PC-9 (cell line): ENCODE measurements at regions not wholly inside any gene's neighbourhood (a gene's known extent, or its start where the extent isn't known, plus 50 kb on each side); places are given as distances from the start of the nearest gene placed in this dataset.

ENCODE experiments used
- BruUV-seq: library from RNA; stranded (reverse); fragments of 400-500 nt; replicated peaks from 2 replicates; lab custom pipeline; 2021; lab: Mats Ljungman, UMichigan
- CTCF ChIA-PET: fragments of 300-600 bp; sonication (Branson Sonifier 250); formaldehyde crosslinking; loops from one replicate; lab custom pipeline; 2022; ENCODE audit warnings: antibody characterized with exemption; lab: Charles Lee
- POLR2A ChIA-PET: fragments of 300-600 bp; sonication (Branson Sonifier 250); formaldehyde crosslinking; loops from one replicate; lab custom pipeline; 2022; ENCODE audit warnings: antibody characterized with exemption; ENCODE audit not compliant: unreplicated experiment; lab: Charles Lee
- DNase-seq, 2 experiments: peaks; one replicate each; pipeline versions ENCODE4 v3.0.0 to v3.0.0-alpha.2; 2015 to 2022; ENCODE audit warnings: mixed read lengths in 1 of 2
- H2AFZ ChIP-seq: fragments of 200-600 bp; sonication (generic); 2 replicates; pipeline ENCODE4 v1.8.1; 2017; ENCODE audit warnings: antibody characterized with exemption
- H3F3A ChIP-seq: fragments of 200-600 bp; sonication (generic); 2 replicates; pipeline ENCODE4 v1.8.1; 2017; ENCODE audit warnings: antibody characterized with exemption, mild to moderate bottlenecking, low read depth; ENCODE audit not compliant: insufficient read depth
- H3K27ac ChIP-seq: fragments of 200-600 bp; sonication (generic); 2 replicates; pipeline ENCODE4 v1.6.1; 2016; ENCODE audit warnings: mixed run types
- H3K27me3 ChIP-seq: fragments of 200-600 bp; sonication (generic); 2 replicates; pipeline ENCODE4 v1.6.1; 2016; ENCODE audit warnings: low read depth, mixed run types; ENCODE audit not compliant: insufficient read depth
- H3K36me3 ChIP-seq: fragments of 200-600 bp; sonication (generic); 2 replicates; pipeline ENCODE4 v1.6.1; 2016; ENCODE audit warnings: low read depth, mixed run types
- H3K4me1 ChIP-seq: fragments of 200-600 bp; sonication (generic); replicated peaks from 2 replicates; pipeline ENCODE4 v1.6.1; 2016; ENCODE audit warnings: mixed run types; ENCODE audit not compliant: insufficient read depth
- H3K4me2 ChIP-seq: fragments of 200-600 bp; sonication (generic); 2 replicates; pipeline ENCODE4 v1.6.1; 2017; ENCODE audit warnings: mixed run types
- H3K4me3 ChIP-seq: fragments of 200-600 bp; sonication (generic); 2 replicates; pipeline ENCODE4 v1.6.1; 2016; ENCODE audit warnings: mixed run types
- H3K79me2 ChIP-seq: fragments of 200-600 bp; sonication (generic); 2 replicates; pipeline ENCODE4 v1.6.1; 2017; ENCODE audit warnings: low read depth, mixed run types
- H3K9me2 ChIP-seq: fragments of 200-600 bp; sonication (generic); 2 replicates; pipeline ENCODE4 v1.8.1; 2017; ENCODE audit warnings: mild to moderate bottlenecking; ENCODE audit not compliant: insufficient read depth
- H3K9me3 ChIP-seq: fragments of 200-600 bp; sonication (generic); 2 replicates; pipeline ENCODE4 v1.8.1; 2016; ENCODE audit warnings: low read depth; ENCODE audit not compliant: insufficient read depth
- H4K20me1 ChIP-seq: fragments of 200-600 bp; sonication (generic); 2 replicates; pipeline ENCODE4 v1.8.1; 2017; ENCODE audit not compliant: insufficient read depth
- EZH2 ChIP-seq: fragments of 200-600 bp; sonication (generic); IDR thresholded peaks from 2 replicates; pipeline ENCODE4 v1.8.0; 2017; ENCODE audit warnings: antibody characterized with exemption, low read depth
- intact Hi-C: fragments of 100-400 bp; cut with micrococcal nuclease; formaldehyde crosslinking; loops from one replicate; pipeline ENCODE4 v1.10.0; 2022; ENCODE audit not compliant: unreplicated experiment
- TF ChIP-seq, protein P1 (sequence below): fragments of 200-600 bp; sonication (generic); conservative IDR thresholded peaks from 2 replicates; pipeline ENCODE4 v1.6.1; 2017; ENCODE audit warnings: mixed run types, antibody characterized with exemption, mild to moderate bottlenecking, moderate library complexity

DNA sequence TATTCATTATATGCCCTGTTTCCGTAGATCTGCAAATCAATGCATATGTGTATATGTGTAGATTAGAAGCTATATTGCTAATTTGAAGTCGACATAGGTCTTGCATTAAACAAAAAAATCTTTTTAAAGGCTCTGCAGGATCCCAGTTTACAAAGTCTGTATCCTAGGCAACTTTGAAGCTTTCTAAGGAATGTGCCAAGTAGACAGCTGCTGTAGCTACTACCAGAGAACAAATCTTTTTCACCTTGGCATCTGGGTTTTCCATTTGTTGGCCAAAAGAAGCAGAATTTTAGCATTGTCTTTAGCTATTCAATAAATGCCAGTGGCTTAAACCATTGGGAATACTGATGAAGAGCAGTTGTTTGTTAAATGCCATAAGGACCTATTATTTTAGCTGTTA, 88.0 kb downstream of the NAA11 start:
- Histone ChIP-seq H3K4me3 (no peak overlapping the region), H2AFZ (no peak overlapping the region), H3K9me2 (no peaks in the 10 kb centered on the region), H3K36me3 (no peaks in the 10 kb centered on the region), H3K79me2 (no peaks in the 10 kb centered on the region), H3F3A (no peaks in the 10 kb centered on the region), H3K27ac (no peak overlapping the region), H4K20me1 (no peaks in the 10 kb centered on the region), H3K4me1 (no peaks in the 10 kb centered on the region), H3K27me3 (no peaks in the 10 kb centered on the region), H3K4me2 (no peak overlapping the region), H3K9me3 (no peaks in the 10 kb centered on the region)
- no TSS peak for BruUV-seq
- ChIA-PET CTCF (no interaction called here), POLR2A (no interaction called here)
- DNase-seq = no peak
- no peak for TF ChIP-seq EZH2
- TF ChIP-seq, protein P1, sequence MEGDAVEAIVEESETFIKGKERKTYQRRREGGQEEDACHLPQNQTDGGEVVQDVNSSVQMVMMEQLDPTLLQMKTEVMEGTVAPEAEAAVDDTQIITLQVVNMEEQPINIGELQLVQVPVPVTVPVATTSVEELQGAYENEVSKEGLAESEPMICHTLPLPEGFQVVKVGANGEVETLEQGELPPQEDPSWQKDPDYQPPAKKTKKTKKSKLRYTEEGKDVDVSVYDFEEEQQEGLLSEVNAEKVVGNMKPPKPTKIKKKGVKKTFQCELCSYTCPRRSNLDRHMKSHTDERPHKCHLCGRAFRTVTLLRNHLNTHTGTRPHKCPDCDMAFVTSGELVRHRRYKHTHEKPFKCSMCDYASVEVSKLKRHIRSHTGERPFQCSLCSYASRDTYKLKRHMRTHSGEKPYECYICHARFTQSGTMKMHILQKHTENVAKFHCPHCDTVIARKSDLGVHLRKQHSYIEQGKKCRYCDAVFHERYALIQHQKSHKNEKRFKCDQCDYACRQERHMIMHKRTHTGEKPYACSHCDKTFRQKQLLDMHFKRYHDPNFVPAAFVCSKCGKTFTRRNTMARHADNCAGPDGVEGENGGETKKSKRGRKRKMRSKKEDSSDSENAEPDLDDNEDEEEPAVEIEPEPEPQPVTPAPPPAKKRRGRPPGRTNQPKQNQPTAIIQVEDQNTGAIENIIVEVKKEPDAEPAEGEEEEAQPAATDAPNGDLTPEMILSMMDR = no peak
- intact Hi-C loops = no loop called here

DNA sequence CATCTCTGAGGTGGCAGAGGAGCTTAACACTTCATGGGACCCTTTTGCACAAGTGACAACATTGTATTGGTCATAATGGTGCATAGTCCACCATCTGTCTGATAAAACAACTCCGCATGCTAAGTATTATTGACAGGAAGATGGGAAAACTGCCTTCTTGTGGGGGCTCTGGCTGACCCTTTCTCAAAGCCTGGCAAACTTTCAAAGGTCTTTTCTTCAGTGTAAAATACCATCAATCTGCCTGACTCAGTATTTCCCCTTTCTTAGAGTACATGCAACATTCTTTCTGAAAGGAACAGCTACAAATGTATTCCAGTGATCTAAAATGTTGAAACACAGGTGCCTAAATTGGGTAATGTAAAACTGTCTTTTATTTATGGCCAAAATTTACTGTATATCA, 89.1 kb downstream of the NAA11 start:
- Histone ChIP-seq H3K4me1 (no peaks in the 10 kb centered on the region), H3K79me2 (no peaks in the 10 kb centered on the region), H3K4me2 (no peak overlapping the region), H3F3A (no peaks in the 10 kb centered on the region), H3K27ac (no peak overlapping the region), H3K27me3 (no peaks in the 10 kb centered on the region), H3K36me3 (no peaks in the 10 kb centered on the region), H3K9me2 (no peaks in the 10 kb centered on the region), H3K4me3 (no peak overlapping the region), H3K9me3 (no peaks in the 10 kb centered on the region), H2AFZ (no peak overlapping the region), H4K20me1 (no peaks in the 10 kb centered on the region)
- BruUV-seq = no TSS peak
- no peak for TF ChIP-seq EZH2
- TF ChIP-seq, protein P1 = no peak
- ChIA-PET POLR2A (no interaction called here), CTCF (no interaction called here)
- intact Hi-C loops = no loop called here
- no peak for DNase-seq

DNA sequence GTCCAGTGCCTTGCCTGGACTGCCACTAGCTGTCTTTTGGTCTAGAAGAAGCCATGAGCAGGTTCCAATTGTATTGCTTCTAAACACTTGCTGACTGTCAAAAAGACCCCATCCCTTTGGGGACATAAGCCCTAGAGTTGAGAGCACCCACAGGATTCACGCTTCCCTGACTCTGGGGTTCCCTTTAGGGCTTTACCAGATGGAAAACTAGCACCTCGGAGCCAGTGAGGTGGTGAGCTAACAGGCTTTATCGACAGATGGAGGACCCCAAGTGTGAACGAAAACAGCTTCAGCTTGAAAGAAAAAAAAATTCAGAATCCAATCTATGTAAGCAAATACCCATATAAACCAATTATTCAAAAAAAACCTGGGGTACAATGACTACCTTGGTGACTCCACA, 90.8 kb downstream of the NAA11 start:
- CTCF ChIA-PET = no interaction called here
- POLR2A ChIA-PET = no interaction called here

More for the DNA sequence above, 90.8 kb downstream of the NAA11 start:
- Histone ChIP-seq H3K9me2 (no peaks in the 10 kb centered on the region), H3K9me3 (no peaks in the 10 kb centered on the region), H3K27me3 (no peaks in the 10 kb centered on the region), H3K4me3 (no peak overlapping the region), H4K20me1 (no peaks in the 10 kb centered on the region), H3F3A (no peaks in the 10 kb centered on the region), H3K4me1 (no peaks in the 10 kb centered on the region), H3K79me2 (no peaks in the 10 kb centered on the region), H3K27ac (no peak overlapping the region), H3K4me2 (no peak overlapping the region), H2AFZ (no peak overlapping the region), H3K36me3 (no peaks in the 10 kb centered on the region)
- DNase-seq = no peak
- TF ChIP-seq EZH2 = no peak
- TF ChIP-seq, protein P1 = no peak
- intact Hi-C loops = no loop called here
- no TSS peak for BruUV-seq
